Neural cell (in vitro differentiated cells): ENCODE measurements at regions not wholly inside any gene's neighbourhood (a gene's known extent, or its start where the extent isn't known, plus 50 kb on each side); places are given as distances from the start of the nearest gene placed in this dataset.

ENCODE experiments used
- H2AFZ ChIP-seq: fragments of 200-600, 300-800 bp; sonication (generic), shearing (Covaris generic); 2 replicates; pipeline ENCODE4 v1.6.0; 2014; ENCODE audit warnings: low read depth, mild to moderate bottlenecking, antibody characterized with exemption, low read length, moderate library complexity
- H3F3A ChIP-seq: fragments of 200-600 bp; shearing (Covaris generic); 2 replicates; pipeline ENCODE4 v1.6.1; 2016; ENCODE audit warnings: mild to moderate bottlenecking, moderate library complexity, mixed read lengths, antibody characterized with exemption, low read length; ENCODE audit not compliant: insufficient read depth, poor library complexity, severe bottlenecking
- H3K27ac ChIP-seq: fragments of 200-600, 300-800 bp; sonication (generic), shearing (Covaris generic); 2 replicates; pipeline ENCODE4 v1.5.1; 2014; ENCODE audit warnings: mild to moderate bottlenecking, low read length, moderate library complexity
- H3K27me3 ChIP-seq: fragments of 300-800, 200-600 bp; sonication (generic), shearing (Covaris generic); 2 replicates; pipeline ENCODE4 v1.6.0; 2014; ENCODE audit warnings: mild to moderate bottlenecking, low read depth, low read length, moderate library complexity; ENCODE audit not compliant: insufficient read depth
- H3K36me3 ChIP-seq: fragments of 300-800, 200-600 bp; sonication (generic), shearing (Covaris generic); 2 replicates; pipeline ENCODE4 v1.5.1; 2014; ENCODE audit warnings: mild to moderate bottlenecking, antibody characterized with exemption, low read length, moderate library complexity; ENCODE audit not compliant: insufficient read depth
- H3K4me2 ChIP-seq: fragments of 300-800, 200-600 bp; sonication (generic), shearing (Covaris generic); 2 replicates; pipeline ENCODE4 v1.6.0; 2014; ENCODE audit warnings: mild to moderate bottlenecking, low read length
- H3K4me3 ChIP-seq: fragments of 300-800, 200-600 bp; sonication (generic), shearing (Covaris generic); 2 replicates; pipeline ENCODE4 v1.5.1; 2014; ENCODE audit warnings: mild to moderate bottlenecking, low read length, moderate library complexity
- H3K79me2 ChIP-seq: fragments of 200-600 bp; shearing (Covaris generic); replicated peaks from 2 replicates; pipeline ENCODE4 v1.6.0; 2014; ENCODE audit warnings: mild to moderate bottlenecking, low read length, moderate library complexity; ENCODE audit not compliant: insufficient read depth
- H3K9ac ChIP-seq: fragments of 300-800, 200-600 bp; sonication (generic), shearing (Covaris generic); 2 replicates; pipeline ENCODE4 v1.6.1; 2016; ENCODE audit warnings: mild to moderate bottlenecking, low read length, mixed read lengths
- H3K9me2 ChIP-seq: fragments of 200-600 bp; shearing (Covaris generic); 2 replicates; pipeline ENCODE4 v1.6.1; 2016; ENCODE audit warnings: mild to moderate bottlenecking, low read length, mixed read lengths; ENCODE audit not compliant: insufficient read depth
- H3K9me3 ChIP-seq: fragments of 200-600, 300-800 bp; sonication (generic), shearing (Covaris generic); 2 replicates; pipeline ENCODE4 v1.6.1; 2016; ENCODE audit warnings: mild to moderate bottlenecking, mixed run types, low read length, moderate library complexity, mixed read lengths
- H4K20me1 ChIP-seq: fragments of 200-600 bp; shearing (Covaris generic); 2 replicates; pipeline ENCODE4 v1.6.1; 2016; ENCODE audit warnings: mild to moderate bottlenecking, mixed run types; ENCODE audit not compliant: insufficient read depth
- EP300 ChIP-seq: fragments of 450-650 bp; conservative IDR thresholded peaks from 2 replicates; pipeline ENCODE4 v1.6.1; 2014; ENCODE audit warnings: antibody characterized with exemption, mild to moderate bottlenecking, moderate library complexity; ENCODE audit not compliant: poor library complexity, severe bottlenecking
- EZH2 ChIP-seq: fragments of 200-600, 300-800 bp; shearing (Covaris generic), sonication (generic); IDR thresholded peaks from 2 replicates; pipeline ENCODE4 v1.6.1; 2014; ENCODE audit warnings: antibody characterized with exemption, low read length, borderline replicate concordance, mild to moderate bottlenecking; ENCODE audit not compliant: insufficient read depth, poor library complexity, severe bottlenecking
- MXI1 ChIP-seq: fragments of 450-650 bp; conservative IDR thresholded peaks from 2 replicates; pipeline ENCODE4 v1.6.1; 2014; ENCODE audit warnings: antibody characterized with exemption, mild to moderate bottlenecking; ENCODE audit not compliant: poor library complexity, severe bottlenecking
- POLR2AphosphoS5 ChIP-seq: IDR thresholded peaks from 2 replicates; pipeline ENCODE4 v1.6.1; 2012
- RAD21 ChIP-seq: fragments of 450-650 bp; conservative IDR thresholded peaks from 2 replicates; pipeline ENCODE4 v1.6.1; 2014; ENCODE audit warnings: antibody characterized with exemption, mild to moderate bottlenecking, moderate library complexity
- SMC3 ChIP-seq: fragments of 450-650 bp; conservative IDR thresholded peaks from 2 replicates; pipeline ENCODE4 v1.6.1; 2014; ENCODE audit warnings: antibody characterized with exemption, mild to moderate bottlenecking, moderate library complexity; ENCODE audit not compliant: poor library complexity
- TAF1 ChIP-seq: IDR thresholded peaks from 2 replicates; pipeline ENCODE4 v1.6.1; 2012; ENCODE audit warnings: low read depth
- TF ChIP-seq, protein P1 (sequence below): IDR thresholded peaks from 2 replicates; pipeline ENCODE4 v1.6.1; 2012; ENCODE audit warnings: borderline replicate concordance
- TF ChIP-seq, protein P2 (sequence below): fragments of 450-650 bp; IDR thresholded peaks from 2 replicates; pipeline ENCODE4 v1.5.1; 2014; ENCODE audit warnings: antibody characterized with exemption, mild to moderate bottlenecking, moderate library complexity; ENCODE audit not compliant: poor library complexity, severe bottlenecking

DNA sequence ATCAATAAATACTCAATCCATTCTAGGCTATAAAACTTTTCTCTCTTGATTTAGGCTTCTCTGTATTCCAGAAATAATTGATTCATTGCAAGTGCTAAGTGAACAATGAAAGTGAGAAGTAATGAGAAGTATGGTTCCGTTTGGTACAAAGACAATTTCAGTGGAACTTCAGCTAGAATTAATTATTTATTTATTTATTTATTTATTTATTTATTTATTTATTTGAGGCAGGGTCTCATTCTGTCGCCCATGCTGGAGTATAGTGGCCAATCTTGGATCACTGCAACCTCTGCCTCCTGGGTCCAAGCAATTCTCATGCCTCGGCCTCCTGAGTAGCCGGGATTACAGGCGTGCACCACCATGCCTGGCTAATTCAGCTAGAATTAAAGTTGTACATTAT, 262.1 kb downstream of the B3GLCT start:
- no peak overlapping the region for H3K4me2 ChIP-seq
- H3K4me3 ChIP-seq, result no peak overlapping the region
- H4K20me1 ChIP-seq, result no peaks in the 10 kb centered on the region
- no peaks in the 10 kb centered on the region for H3F3A ChIP-seq
- H3K9me3 ChIP-seq, result no peaks in the 10 kb centered on the region
- no peaks in the 10 kb centered on the region for H3K79me2 ChIP-seq
- H2AFZ ChIP-seq, result no peak overlapping the region
- H3K9ac ChIP-seq, result no peak overlapping the region
- TF ChIP-seq TAF1 (no peak), EZH2 (no peak), POLR2AphosphoS5 (no peak), EP300 (no peak), SMC3 (no peak), RAD21 (no peak), MXI1 (no peak)
- TF ChIP-seq, protein P1, sequence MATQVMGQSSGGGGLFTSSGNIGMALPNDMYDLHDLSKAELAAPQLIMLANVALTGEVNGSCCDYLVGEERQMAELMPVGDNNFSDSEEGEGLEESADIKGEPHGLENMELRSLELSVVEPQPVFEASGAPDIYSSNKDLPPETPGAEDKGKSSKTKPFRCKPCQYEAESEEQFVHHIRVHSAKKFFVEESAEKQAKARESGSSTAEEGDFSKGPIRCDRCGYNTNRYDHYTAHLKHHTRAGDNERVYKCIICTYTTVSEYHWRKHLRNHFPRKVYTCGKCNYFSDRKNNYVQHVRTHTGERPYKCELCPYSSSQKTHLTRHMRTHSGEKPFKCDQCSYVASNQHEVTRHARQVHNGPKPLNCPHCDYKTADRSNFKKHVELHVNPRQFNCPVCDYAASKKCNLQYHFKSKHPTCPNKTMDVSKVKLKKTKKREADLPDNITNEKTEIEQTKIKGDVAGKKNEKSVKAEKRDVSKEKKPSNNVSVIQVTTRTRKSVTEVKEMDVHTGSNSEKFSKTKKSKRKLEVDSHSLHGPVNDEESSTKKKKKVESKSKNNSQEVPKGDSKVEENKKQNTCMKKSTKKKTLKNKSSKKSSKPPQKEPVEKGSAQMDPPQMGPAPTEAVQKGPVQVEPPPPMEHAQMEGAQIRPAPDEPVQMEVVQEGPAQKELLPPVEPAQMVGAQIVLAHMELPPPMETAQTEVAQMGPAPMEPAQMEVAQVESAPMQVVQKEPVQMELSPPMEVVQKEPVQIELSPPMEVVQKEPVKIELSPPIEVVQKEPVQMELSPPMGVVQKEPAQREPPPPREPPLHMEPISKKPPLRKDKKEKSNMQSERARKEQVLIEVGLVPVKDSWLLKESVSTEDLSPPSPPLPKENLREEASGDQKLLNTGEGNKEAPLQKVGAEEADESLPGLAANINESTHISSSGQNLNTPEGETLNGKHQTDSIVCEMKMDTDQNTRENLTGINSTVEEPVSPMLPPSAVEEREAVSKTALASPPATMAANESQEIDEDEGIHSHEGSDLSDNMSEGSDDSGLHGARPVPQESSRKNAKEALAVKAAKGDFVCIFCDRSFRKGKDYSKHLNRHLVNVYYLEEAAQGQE, result no peak
- TF ChIP-seq, protein P2, sequence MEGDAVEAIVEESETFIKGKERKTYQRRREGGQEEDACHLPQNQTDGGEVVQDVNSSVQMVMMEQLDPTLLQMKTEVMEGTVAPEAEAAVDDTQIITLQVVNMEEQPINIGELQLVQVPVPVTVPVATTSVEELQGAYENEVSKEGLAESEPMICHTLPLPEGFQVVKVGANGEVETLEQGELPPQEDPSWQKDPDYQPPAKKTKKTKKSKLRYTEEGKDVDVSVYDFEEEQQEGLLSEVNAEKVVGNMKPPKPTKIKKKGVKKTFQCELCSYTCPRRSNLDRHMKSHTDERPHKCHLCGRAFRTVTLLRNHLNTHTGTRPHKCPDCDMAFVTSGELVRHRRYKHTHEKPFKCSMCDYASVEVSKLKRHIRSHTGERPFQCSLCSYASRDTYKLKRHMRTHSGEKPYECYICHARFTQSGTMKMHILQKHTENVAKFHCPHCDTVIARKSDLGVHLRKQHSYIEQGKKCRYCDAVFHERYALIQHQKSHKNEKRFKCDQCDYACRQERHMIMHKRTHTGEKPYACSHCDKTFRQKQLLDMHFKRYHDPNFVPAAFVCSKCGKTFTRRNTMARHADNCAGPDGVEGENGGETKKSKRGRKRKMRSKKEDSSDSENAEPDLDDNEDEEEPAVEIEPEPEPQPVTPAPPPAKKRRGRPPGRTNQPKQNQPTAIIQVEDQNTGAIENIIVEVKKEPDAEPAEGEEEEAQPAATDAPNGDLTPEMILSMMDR, result no peak
- no peaks in the 10 kb centered on the region for H3K9me2 ChIP-seq
- H3K36me3 ChIP-seq, result no peaks in the 10 kb centered on the region
- H3K27ac ChIP-seq, result no peak overlapping the region
- no peaks in the 10 kb centered on the region for H3K27me3 ChIP-seq

DNA sequence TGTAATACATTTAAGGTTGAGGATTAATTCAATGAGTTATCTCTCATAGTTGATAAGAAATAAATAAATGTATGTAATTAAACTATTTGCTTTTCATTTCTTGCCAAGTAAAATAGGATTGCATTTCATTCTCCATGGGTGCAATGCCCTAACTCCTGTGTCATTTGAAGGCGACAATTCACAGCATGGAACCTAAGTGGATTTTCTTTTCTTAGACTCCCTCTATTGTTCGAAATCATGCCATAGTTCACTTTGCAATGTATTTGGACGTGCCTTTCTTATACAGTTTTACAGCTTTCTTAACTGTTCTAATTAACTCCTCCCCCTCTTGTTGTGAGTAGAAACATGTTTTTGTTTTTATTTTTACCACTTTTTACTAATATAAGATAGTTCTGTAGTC, 263.0 kb downstream of the B3GLCT start:
- Histone ChIP-seq H3F3A (no peaks in the 10 kb centered on the region), H3K4me2 (no peak overlapping the region), H3K9me2 (no peaks in the 10 kb centered on the region), H3K4me3 (no peak overlapping the region), H3K9me3 (no peaks in the 10 kb centered on the region), H3K79me2 (no peaks in the 10 kb centered on the region), H3K9ac (no peak overlapping the region), H3K27ac (no peak overlapping the region), H2AFZ (no peak overlapping the region), H3K36me3 (no peaks in the 10 kb centered on the region), H4K20me1 (no peaks in the 10 kb centered on the region), H3K27me3 (no peaks in the 10 kb centered on the region)
- TF ChIP-seq POLR2AphosphoS5 (no peak), MXI1 (no peak), EP300 (no peak), EZH2 (no peak), SMC3 (no peak), RAD21 (no peak), TAF1 (no peak)
- TF ChIP-seq, protein P1, result no peak
- TF ChIP-seq, protein P2, result no peak
